ENCODE measurements at regions not wholly inside any gene's neighbourhood (a gene's known extent, or its start where the extent isn't known, plus 50 kb on each side); places are given as distances from the start of the nearest gene placed in this dataset.

DNA sequence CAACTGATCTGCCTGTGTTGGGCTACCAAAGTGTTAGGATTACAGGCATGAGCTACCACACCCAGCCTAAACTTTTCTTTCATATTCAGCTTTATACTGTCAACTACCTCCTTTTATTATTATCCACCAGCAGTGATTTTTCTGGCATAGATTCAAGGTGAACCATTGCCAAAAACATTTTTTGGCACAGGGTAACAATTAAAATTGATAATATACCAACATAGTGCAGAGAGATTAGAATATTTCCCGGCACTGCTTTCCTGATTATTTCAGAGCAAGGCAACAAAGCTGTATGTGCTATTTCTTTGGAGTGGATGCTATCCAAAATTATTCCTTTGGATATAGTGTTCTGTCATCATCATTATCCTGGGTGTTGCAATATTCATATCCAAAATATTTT, 781.6 kb upstream of the SOX9 start:
- H3K9ac ChIP-seq (replicated peaks in 1 of 4; ENCODE audit: extremely low read depth in 1 of 4, low read depth in 3 of 4, low read length in 3 of 4): no peak overlapping the region
- no peak overlapping the region for H4K5ac ChIP-seq (ENCODE audit: insufficient read length, low read depth, low read length)
- no peak overlapping the region for H3K4me2 ChIP-seq (ENCODE audit: insufficient read depth in 1 of 2, low read depth in 2 of 2, low read length in 2 of 2)
- H3K4me1 ChIP-seq (replicated peaks in 1 of 4; ENCODE audit: control insufficient read depth in 3 of 4, insufficient read depth in 4 of 4, low read length in 3 of 4): peaks cover 0 to 2% (median under 1%) of the 10 kb centered on the region in 4 experiments; a peak in 1 of 7 replicates
- no peak overlapping the region for H3K23ac ChIP-seq (ENCODE audit: insufficient read length)
- no peak overlapping the region for H3K56ac ChIP-seq (replicated peaks; ENCODE audit: insufficient read length, low read depth, low read length)
- H3K79me2 ChIP-seq (ENCODE audit: control insufficient read depth in 1 of 2, insufficient read depth in 2 of 2, low read length in 2 of 2): no peaks in the 10 kb centered on the region
- WGBS, 2 experiments (ENCODE audit: extremely low coverage in 1 of 2, insufficient coverage in 1 of 2, insufficient read length in 1 of 2, insufficient replicate concordance in 2 of 2, low coverage in 1 of 2, low lambda C conversion rate in 2 of 2, missing lambda C conversion rate in 1 of 2): 100% methylated on average over 1 of the region's 1 CpG; no CpG with 5 or more reads in 1 of the 2 experiments
- no peak overlapping the region for H2AFZ ChIP-seq (ENCODE audit: low read length)
- no peak overlapping the region for H2BK12ac ChIP-seq (ENCODE audit: low read depth, low read length)
- no peak overlapping the region for H3K4me3 ChIP-seq (ENCODE audit: extremely low read depth in 1 of 4, insufficient read depth in 2 of 4, low read depth in 3 of 4, low read length in 4 of 4)
- H3K18ac ChIP-seq (ENCODE audit: extremely low read depth, low read length): no peak overlapping the region
- DNase-seq (ENCODE audit: low read depth in 1 of 2, low spot score in 2 of 2) (no peak), FAIRE-seq (no peak)
- H2BK5ac ChIP-seq (ENCODE audit: low read depth, low read length): no peak overlapping the region
- no peak overlapping the region for H3K4ac ChIP-seq (replicated peaks; ENCODE audit: insufficient read length, low read depth, low read length)
- no peak overlapping the region for H3K27ac ChIP-seq (ENCODE audit: low read depth, low read length)
- H3K36me3 ChIP-seq (ENCODE audit: control insufficient read depth in 2 of 4, insufficient read depth in 4 of 4, low read length in 3 of 4): no peaks in the 10 kb centered on the region
- no peak overlapping the region for H4K8ac ChIP-seq (ENCODE audit: extremely low read depth, insufficient read depth, low read length)
- no peaks in the 10 kb centered on the region for H4K20me1 ChIP-seq (replicated peaks in 1 of 2; ENCODE audit: control insufficient read depth in 1 of 2, insufficient read depth in 2 of 2, low read length in 2 of 2)
- H3K9me3 ChIP-seq (ENCODE audit: insufficient read depth in 2 of 2, low read depth in 1 of 2, low read length in 1 of 2): no peaks in the 10 kb centered on the region
- no peaks in the 10 kb centered on the region; the same call in 1 of the 2 replicates for H3K23me2 ChIP-seq (ENCODE audit: low read depth, low read length)
- H3K14ac ChIP-seq (ENCODE audit: insufficient read length): no peak overlapping the region
- POLR2A ChIA-PET (ENCODE audit: partially characterized antibody): no interaction called here
- CTCF ChIA-PET (ENCODE audit: partially characterized antibody): no interaction called here
- H2BK15ac ChIP-seq (ENCODE audit: low read length): no peak overlapping the region
- no peak overlapping the region for H2BK120ac ChIP-seq (replicated peaks; ENCODE audit: low read depth, low read length)
- no peaks in the 10 kb centered on the region for H3K79me1 ChIP-seq (ENCODE audit: low read depth, low read length)
- H2BK20ac ChIP-seq (ENCODE audit: low read length): no peak overlapping the region
- H2AK5ac ChIP-seq (ENCODE audit: low read depth, low read length): no peak overlapping the region
- H3K27me3 ChIP-seq (replicated peaks in 1 of 4; ENCODE audit: control insufficient read depth in 3 of 4, extremely low read depth in 1 of 4, insufficient read depth in 3 of 4, low read length in 3 of 4): no peaks in the 10 kb centered on the region
- H4K91ac ChIP-seq (replicated peaks; ENCODE audit: insufficient read length, low read length): no peak overlapping the region
- TF ChIP-seq TCF12 (IDR thresholded peaks at IDR 0.05; ENCODE audit: low read depth, low read length) (no peak), NANOG (IDR thresholded peaks at IDR 0.05; ENCODE audit: insufficient read depth, low read depth, low read length, poor library complexity, severe bottlenecking) (no peak), CBX5 (IDR thresholded peaks at IDR 0.05; ENCODE audit: low read depth, low read length) (no peak), ASH2L (IDR thresholded peaks at IDR 0.05; ENCODE audit: low read length) (no peak), TAF7 (optimal IDR thresholded peaks at IDR 0.05; ENCODE audit: borderline replicate concordance, low read depth, low read length) (no peak), GABPA (IDR thresholded peaks at IDR 0.05; ENCODE audit: borderline replicate concordance, insufficient read depth, low read length) (no peak), SIRT6 (IDR thresholded peaks at IDR 0.05; ENCODE audit: low read length) (no peak), CTBP2 (IDR thresholded peaks at IDR 0.05; ENCODE audit: borderline replicate concordance, insufficient read depth, insufficient read length, low read length) (no peak), KDM1A (IDR thresholded peaks at IDR 0.05; ENCODE audit: borderline replicate concordance, low read length) (no peak), JUND (IDR thresholded peaks at IDR 0.05; ENCODE audit: low read length) (no peak)
